SK-N-SH (cell line): ENCODE measurements at regions not wholly inside any gene's neighbourhood (a gene's known extent, or its start where the extent isn't known, plus 50 kb on each side); places are given as distances from the start of the nearest gene placed in this dataset.

Experiments
- CTCF ChIA-PET: fragments of 300-600, 350-600 bp; formaldehyde crosslinking; extraction: SDS; loops from one replicate; lab custom pipeline; 2021; lab: Yijun Ruan, JAX
- POLR2A ChIA-PET: fragments of 350-600 bp; sonication (Branson Sonifier 250); formaldehyde crosslinking; extraction: SDS; loops from one replicate; lab custom pipeline; 2020; ENCODE audit warnings: antibody characterized with exemption, inconsistent platforms; lab: Yijun Ruan, JAX
- DNase-seq: peaks from one replicate; pipeline ENCODE4 v3.0.0; 2012
- H2AFZ ChIP-seq: fragments of 200-600 bp; sonication (generic); 2 replicates; pipeline ENCODE4 v1.8.1; 2016; ENCODE audit warnings: antibody characterized with exemption, mild to moderate bottlenecking, low read depth
- H3F3A ChIP-seq: fragments of 200-600 bp; sonication (generic); replicated peaks from 2 replicates; pipeline ENCODE3; 2016; ENCODE audit warnings: antibody characterized with exemption, mild to moderate bottlenecking; ENCODE audit not compliant: insufficient read depth
- H3K27ac ChIP-seq, 2 experiments: fragments of 200-500 bp in 1 of 2; fragments of 200-600 bp in 1 of 2; sonication (Bioruptor generic) in 1 of 2; sonication (generic), shearing (Covaris generic) in 1 of 2; 2 replicates each; pipeline versions ENCODE4 v1.5.1 to v1.6.1; 2014 to 2016; ENCODE audit warnings: low read depth in 2 of 2, inconsistent platforms in 1 of 2, low read length in 1 of 2, mild to moderate bottlenecking in 1 of 2, mixed read lengths in 1 of 2
- H3K27me3 ChIP-seq: fragments of 200-600 bp; sonication (generic), shearing (Covaris generic); 2 replicates; pipeline ENCODE4 v1.6.1; 2016; ENCODE audit warnings: mixed run types; ENCODE audit not compliant: insufficient read depth
- H3K36me3 ChIP-seq, 2 experiments: fragments of 200-500 bp in 1 of 2; fragments of 200-600 bp in 1 of 2; sonication (Bioruptor generic) in 1 of 2; sonication (generic) in 1 of 2; replicated peaks in 1 of 2; 2 replicates each; pipeline versions ENCODE3 to v1.5.1; 2014 to 2016; ENCODE audit warnings: low read length in 1 of 2, mild to moderate bottlenecking in 1 of 2; ENCODE audit not compliant: insufficient read depth in 2 of 2, control insufficient read depth in 1 of 2
- H3K4me1 ChIP-seq, 2 experiments: fragments of 200-500 bp in 1 of 2; fragments of 200-600 bp in 1 of 2; sonication (Bioruptor generic) in 1 of 2; sonication (generic), shearing (Covaris generic) in 1 of 2; 2 replicates each; pipeline versions ENCODE4 v1.5.1 to v1.6.1; 2014 to 2016; ENCODE audit warnings: low read depth in 1 of 2, low read length in 1 of 2, mixed run types in 1 of 2; ENCODE audit not compliant: insufficient read depth in 2 of 2, control insufficient read depth in 1 of 2
- H3K4me2 ChIP-seq: fragments of 200-600 bp; sonication (generic), shearing (Covaris generic); 2 replicates; pipeline ENCODE4 v1.6.1; 2017; ENCODE audit warnings: mixed run types
- H3K4me3 ChIP-seq, 2 experiments: fragments of 200-500 bp in 1 of 2; fragments of 200-600 bp in 1 of 2; sonication (Bioruptor generic) in 1 of 2; sonication (generic), shearing (Covaris generic) in 1 of 2; 2 replicates each; pipeline versions ENCODE4 v1.5.1 to v1.8.1; 2014 to 2016; ENCODE audit warnings: low read depth in 2 of 2, inconsistent platforms in 1 of 2, low read length in 1 of 2, mild to moderate bottlenecking in 1 of 2, mixed read lengths in 1 of 2, moderate library complexity in 1 of 2
- H3K79me2 ChIP-seq: fragments of 200-600 bp; sonication (generic); 2 replicates; pipeline ENCODE4 v1.8.1; 2017; ENCODE audit warnings: mild to moderate bottlenecking; ENCODE audit not compliant: insufficient read depth
- H3K9ac ChIP-seq: fragments of 200-600 bp; sonication (generic); 2 replicates; pipeline ENCODE4 v1.6.1; 2017; ENCODE audit warnings: mixed run types
- H3K9me2 ChIP-seq: fragments of 200-600 bp; sonication (generic); 2 replicates; pipeline ENCODE4 v1.6.1; 2017; ENCODE audit warnings: mixed run types
- H3K9me3 ChIP-seq: fragments of 200-600 bp; sonication (generic); 2 replicates; pipeline ENCODE4 v1.6.1; 2017; ENCODE audit warnings: mixed run types, mild to moderate bottlenecking, moderate library complexity
- H4K20me1 ChIP-seq: fragments of 200-600 bp; sonication (generic); 2 replicates; pipeline ENCODE4 v1.6.1; 2017; ENCODE audit warnings: mild to moderate bottlenecking, mixed run types; ENCODE audit not compliant: insufficient read depth
- CTCF ChIP-seq: fragments of 200-600 bp; sonication (generic); IDR thresholded peaks from 2 replicates; pipeline ENCODE4 v1.6.1; 2017; ENCODE audit warnings: antibody characterized with exemption, mild to moderate bottlenecking, moderate library complexity
- EP300 ChIP-seq, 2 experiments: IDR thresholded peaks; 2 replicates each; pipeline versions ENCODE4 v1.4.0 to v1.6.1; 2012; ENCODE audit warnings: borderline replicate concordance in 1 of 2, low read depth in 1 of 2, low read length in 1 of 2
- EZH2phosphoT487 ChIP-seq: fragments of 200-600 bp; sonication (generic); IDR thresholded peaks from 2 replicates; pipeline ENCODE4 v1.6.1; 2017; ENCODE audit warnings: low read depth, mixed run types, mild to moderate bottlenecking, antibody characterized with exemption, moderate library complexity, borderline replicate concordance
- FOSL2 ChIP-seq: IDR thresholded peaks from 2 replicates; pipeline ENCODE4 v1.4.0; 2012; ENCODE audit warnings: low read depth, mild to moderate bottlenecking, moderate library complexity, borderline replicate concordance
- NFIC ChIP-seq: IDR thresholded peaks from 2 replicates; pipeline ENCODE4 v1.4.0; 2012; ENCODE audit warnings: borderline replicate concordance
- RCOR1 ChIP-seq: fragments of 150-350 bp; IDR thresholded peaks from 2 replicates; pipeline ENCODE4 v1.6.1; 2017; ENCODE audit warnings: antibody characterized with exemption, low read length
- RFX5 ChIP-seq: IDR thresholded peaks from 2 replicates; pipeline ENCODE4 v1.6.1; 2012; ENCODE audit warnings: mild to moderate bottlenecking, improper control_type of control experiment, low read length
- RXRA ChIP-seq: IDR thresholded peaks from 2 replicates; pipeline ENCODE4 v1.4.0; 2012; ENCODE audit warnings: low read depth, mild to moderate bottlenecking, borderline replicate concordance
- TAF1 ChIP-seq: IDR thresholded peaks from 2 replicates; pipeline ENCODE4 v1.6.1; 2012; ENCODE audit warnings: low read depth, mild to moderate bottlenecking, low read length, moderate library complexity, borderline replicate concordance
- TCF12 ChIP-seq: IDR thresholded peaks from 2 replicates; pipeline ENCODE4 v1.4.0; 2012
- USF2 ChIP-seq: fragments of 150-350 bp; IDR thresholded peaks from 2 replicates; pipeline ENCODE4 v1.6.1; 2017; ENCODE audit warnings: antibody characterized with exemption, low read length, low read depth, borderline replicate concordance
- YY1 ChIP-seq: IDR thresholded peaks from 2 replicates; pipeline ENCODE4 v1.4.0; 2012; ENCODE audit warnings: low read depth, mild to moderate bottlenecking
- whole genome bisulfite sequencing: methylation state at CpG from one replicate; pipeline ENCODE4 v1.1.6; 2017; ENCODE audit warnings: low lambda C conversion rate; 5-methylcytosine and 5-hydroxymethylcytosine counted together
- TF ChIP-seq, protein P1 (sequence below): fragments of 150-350 bp; IDR thresholded peaks from 2 replicates; pipeline ENCODE4 v1.6.1; 2016; ENCODE audit warnings: mild to moderate bottlenecking, low read depth, low read length
- TF ChIP-seq, protein P2 (sequence below): IDR thresholded peaks from 2 replicates; pipeline ENCODE4 v1.4.0; 2012; ENCODE audit warnings: low read depth, borderline replicate concordance
- TF ChIP-seq, protein P3 (sequence below): IDR thresholded peaks from 2 replicates; pipeline ENCODE4; 2012

- no peaks in the 10 kb centered on the region for H4K20me1 ChIP-seq
- H3K4me2 ChIP-seq: no peak overlapping the region
- no peaks in the 10 kb centered on the region for H3F3A ChIP-seq
- ChIA-PET POLR2A (no interaction called here), CTCF (interaction anchor here (1.2 to 1.3 kb wide), 2 partner anchors 10 to 48 kb away, joined by 3 to 4 read pairs; no protein-coding TSS in a partner anchor)
- DNase-seq: no peak
- H3K4me1 ChIP-seq: peaks cover 0 to 5% of the 10 kb centered on the region in 2 experiments; a peak in 2 of 4 replicates
- H3K9ac ChIP-seq: no peak overlapping the region
- H3K27ac ChIP-seq: peak overlapping the region in 1 of 2 experiments; percentile 34; a peak in 1 of 4 replicates
- no peaks in the 10 kb centered on the region for H3K36me3 ChIP-seq
- no peak overlapping the region for H2AFZ ChIP-seq
- no peak for TF ChIP-seq CTCF
- TF ChIP-seq TCF12: no peak
- TF ChIP-seq FOSL2: no peak
- TF ChIP-seq, protein P1, sequence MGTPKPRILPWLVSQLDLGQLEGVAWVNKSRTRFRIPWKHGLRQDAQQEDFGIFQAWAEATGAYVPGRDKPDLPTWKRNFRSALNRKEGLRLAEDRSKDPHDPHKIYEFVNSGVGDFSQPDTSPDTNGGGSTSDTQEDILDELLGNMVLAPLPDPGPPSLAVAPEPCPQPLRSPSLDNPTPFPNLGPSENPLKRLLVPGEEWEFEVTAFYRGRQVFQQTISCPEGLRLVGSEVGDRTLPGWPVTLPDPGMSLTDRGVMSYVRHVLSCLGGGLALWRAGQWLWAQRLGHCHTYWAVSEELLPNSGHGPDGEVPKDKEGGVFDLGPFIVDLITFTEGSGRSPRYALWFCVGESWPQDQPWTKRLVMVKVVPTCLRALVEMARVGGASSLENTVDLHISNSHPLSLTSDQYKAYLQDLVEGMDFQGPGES: no peak
- TF ChIP-seq EP300 (IDR thresholded peaks at IDR 0.05; ENCODE audit: borderline replicate concordance in 1 of 2, low read depth in 1 of 2, low read length in 1 of 2): no peak
- no peak for TF ChIP-seq TAF1
- no peak for TF ChIP-seq USF2
- TF ChIP-seq, protein P2, sequence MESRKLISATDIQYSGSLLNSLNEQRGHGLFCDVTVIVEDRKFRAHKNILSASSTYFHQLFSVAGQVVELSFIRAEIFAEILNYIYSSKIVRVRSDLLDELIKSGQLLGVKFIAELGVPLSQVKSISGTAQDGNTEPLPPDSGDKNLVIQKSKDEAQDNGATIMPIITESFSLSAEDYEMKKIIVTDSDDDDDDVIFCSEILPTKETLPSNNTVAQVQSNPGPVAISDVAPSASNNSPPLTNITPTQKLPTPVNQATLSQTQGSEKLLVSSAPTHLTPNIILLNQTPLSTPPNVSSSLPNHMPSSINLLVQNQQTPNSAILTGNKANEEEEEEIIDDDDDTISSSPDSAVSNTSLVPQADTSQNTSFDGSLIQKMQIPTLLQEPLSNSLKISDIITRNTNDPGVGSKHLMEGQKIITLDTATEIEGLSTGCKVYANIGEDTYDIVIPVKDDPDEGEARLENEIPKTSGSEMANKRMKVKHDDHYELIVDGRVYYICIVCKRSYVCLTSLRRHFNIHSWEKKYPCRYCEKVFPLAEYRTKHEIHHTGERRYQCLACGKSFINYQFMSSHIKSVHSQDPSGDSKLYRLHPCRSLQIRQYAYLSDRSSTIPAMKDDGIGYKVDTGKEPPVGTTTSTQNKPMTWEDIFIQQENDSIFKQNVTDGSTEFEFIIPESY: no peak
- no peak for TF ChIP-seq YY1
- TF ChIP-seq, protein P3, sequence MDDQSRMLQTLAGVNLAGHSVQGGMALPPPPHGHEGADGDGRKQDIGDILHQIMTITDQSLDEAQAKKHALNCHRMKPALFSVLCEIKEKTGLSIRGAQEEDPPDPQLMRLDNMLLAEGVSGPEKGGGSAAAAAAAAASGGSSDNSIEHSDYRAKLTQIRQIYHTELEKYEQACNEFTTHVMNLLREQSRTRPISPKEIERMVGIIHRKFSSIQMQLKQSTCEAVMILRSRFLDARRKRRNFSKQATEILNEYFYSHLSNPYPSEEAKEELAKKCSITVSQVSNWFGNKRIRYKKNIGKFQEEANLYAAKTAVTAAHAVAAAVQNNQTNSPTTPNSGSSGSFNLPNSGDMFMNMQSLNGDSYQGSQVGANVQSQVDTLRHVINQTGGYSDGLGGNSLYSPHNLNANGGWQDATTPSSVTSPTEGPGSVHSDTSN: no peak
- no peak for TF ChIP-seq EZH2phosphoT487
- TF ChIP-seq RCOR1: no peak
- no peak for TF ChIP-seq RFX5
- no peak for TF ChIP-seq RXRA
- TF ChIP-seq NFIC: no peak
- H3K9me3 ChIP-seq: no peaks in the 10 kb centered on the region
- 35% methylated on average over 2 of the region's 2 CpGs for WGBS
- no peaks in the 10 kb centered on the region for H3K79me2 ChIP-seq
- no peak overlapping the region for H3K4me3 ChIP-seq
- H3K27me3 ChIP-seq: no peaks in the 10 kb centered on the region
- H3K9me2 ChIP-seq: no peaks in the 10 kb centered on the region
Observed at GRCh38 chr5:155091768-155092717, 78.5 kb downstream of the KIF4B start.
